NCI-H1436 (cell line): ENCODE measurements at regions not wholly inside any gene's neighbourhood (a gene's known extent, or its start where the extent isn't known, plus 50 kb on each side); places are given as distances from the start of the nearest gene placed in this dataset.
"Not testable (repeated sequence)": the region's sequence is repeated elsewhere in the genome, so short reads cannot be mapped to it uniquely, and the experiment has no call there.

Source experiments
- DNase-seq: peaks from one replicate; lab custom pipeline; 2025; lab: John Stamatoyannopoulos, UW

- DNase-seq: no peak
These were observed 271.0 kb upstream of the ADRA1B start for GRCh38 chr5:159645179-159645846.

- DNase-seq: no peak
These were observed 265.5 kb upstream of the ADRA1B start for GRCh38 chr5:159650803-159651202.

GRCh38 chr5:159655757-159656409 lies 260.4 kb upstream of the ADRA1B start:
- DNase-seq: peak; percentile 30

GRCh38 chr5:159657298-159657697 lies 259.0 kb upstream of the ADRA1B start:
- DNase-seq: no peak

- DNase-seq: no peak
These were observed 258.5 kb upstream of the ADRA1B start for GRCh38 chr5:159657771-159658170.

GRCh38 chr5:159658266-159658925 lies 257.9 kb upstream of the ADRA1B start:
- DNase-seq: no peak

GRCh38 chr5:159660401-159660800 lies 255.9 kb upstream of the ADRA1B start:
- no peak for DNase-seq

GRCh38 chr5:159663986-159664385 lies 252.3 kb upstream of the ADRA1B start:
- no peak for DNase-seq

- no peak for DNase-seq
These were observed 249.0 kb upstream of the ADRA1B start for GRCh38 chr5:159667286-159667685.

GRCh38 chr5:159668556-159668955 lies 247.7 kb upstream of the ADRA1B start:
- no peak for DNase-seq

GRCh38 chr5:159669559-159669958 lies 246.7 kb upstream of the ADRA1B start:
- no peak for DNase-seq

GRCh38 chr5:159671886-159672285 lies 244.4 kb upstream of the ADRA1B start:
- no peak for DNase-seq

GRCh38 chr5:159673538-159673937 lies 242.7 kb upstream of the ADRA1B start:
- no peak for DNase-seq

- no peak for DNase-seq
These were observed 237.5 kb upstream of the ADRA1B start for GRCh38 chr5:159678657-159679392.

GRCh38 chr5:159680095-159680494 lies 236.2 kb upstream of the ADRA1B start:
- DNase-seq: no peak

GRCh38 chr5:159681661-159682060 lies 234.6 kb upstream of the ADRA1B start:
- no peak for DNase-seq

- no peak for DNase-seq
These were observed 233.7 kb upstream of the ADRA1B start for GRCh38 chr5:159682623-159683022.

GRCh38 chr5:159687892-159688291 lies 228.4 kb upstream of the ADRA1B start:
- DNase-seq: not testable (repeated sequence)

- DNase-seq: no peak
These were observed 220.5 kb upstream of the ADRA1B start for GRCh38 chr5:159695741-159696294.

GRCh38 chr5:159697530-159697929 lies 218.8 kb upstream of the ADRA1B start:
- DNase-seq: no peak

GRCh38 chr5:159698322-159698721 lies 218.0 kb upstream of the ADRA1B start:
- DNase-seq: no peak

- DNase-seq: no peak
These were observed 216.3 kb upstream of the ADRA1B start for GRCh38 chr5:159700016-159700415.
